Epidermal melanocyte (primary cell): ENCODE measurements at regions not wholly inside any gene's neighbourhood (a gene's known extent, or its start where the extent isn't known, plus 50 kb on each side); places are given as distances from the start of the nearest gene placed in this dataset.
"Not testable (repeated sequence)": the region's sequence is repeated elsewhere in the genome, so short reads cannot be mapped to it uniquely, and the experiment has no call there.

Experiments
- DNase-seq: peaks from one replicate; pipeline ENCODE4 v3.0.0; 2011; ENCODE audit warnings: low spot score; ENCODE audit not compliant: insufficient read length

DNA sequence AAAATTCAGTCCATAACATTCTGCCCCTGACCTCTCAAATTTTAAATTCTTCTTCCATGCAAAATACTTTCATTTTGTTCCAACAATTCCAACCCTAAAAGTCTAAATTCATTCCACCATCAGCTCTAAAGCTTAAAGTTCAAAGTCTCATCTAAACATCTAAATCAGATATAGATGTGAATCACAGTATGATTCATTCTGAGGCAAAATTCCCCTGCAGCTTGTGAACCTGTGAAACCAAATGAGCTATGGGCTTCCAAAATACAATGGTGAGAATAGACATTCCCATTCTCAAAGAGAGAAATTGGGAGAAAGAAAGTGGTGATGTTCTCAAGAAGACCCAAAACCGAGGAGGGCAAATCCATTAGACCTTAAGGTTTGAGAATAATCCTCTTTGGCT lies 309.8 kb downstream of the HIVEP2 start:
- no peak for DNase-seq

- no peak for DNase-seq
Measured at GRCh38 chr6:142637624-142638351, 307.2 kb downstream of the HIVEP2 start.

DNA sequence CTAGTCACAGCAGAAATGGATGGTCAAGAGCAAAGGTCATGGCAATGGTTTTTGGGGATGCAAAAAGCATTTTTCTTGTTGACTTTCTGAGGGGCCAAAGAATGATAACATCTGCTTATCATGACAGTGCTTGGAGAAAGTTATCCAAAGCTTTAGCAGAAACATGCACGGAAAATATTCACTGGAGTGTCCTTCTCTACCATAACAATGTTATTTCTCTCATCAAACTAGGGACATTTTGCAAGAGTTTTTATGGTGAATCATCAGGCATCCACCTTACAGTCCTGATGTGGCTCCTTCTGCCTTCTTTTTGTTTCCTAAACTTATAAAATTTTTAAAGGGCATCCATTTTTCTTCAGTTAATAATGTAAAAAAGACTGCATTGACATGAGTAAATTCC lies 302.3 kb downstream of the HIVEP2 start:
- no peak for DNase-seq

- DNase-seq = no peak
Measured at GRCh38 chr6:142644866-142645265, 300.1 kb downstream of the HIVEP2 start.

DNA sequence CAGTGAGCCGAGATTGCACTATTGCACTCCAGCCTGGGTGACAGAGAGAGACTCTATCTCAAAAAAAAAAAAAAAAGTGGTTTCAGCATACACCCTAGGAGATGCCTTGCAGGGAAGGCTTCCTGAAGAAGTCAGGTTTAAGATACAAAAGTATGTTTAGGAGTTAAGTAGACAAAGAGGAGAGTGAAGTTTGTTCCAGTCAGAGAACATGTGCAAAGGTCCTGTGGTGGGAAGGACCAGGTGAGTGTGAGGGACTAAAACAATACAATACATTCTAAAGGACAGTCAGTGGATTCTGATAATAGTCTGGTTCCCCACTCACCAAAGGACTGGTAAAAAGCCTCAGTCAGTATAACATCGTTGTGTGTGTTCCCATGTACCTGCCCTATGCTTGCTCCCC lies 299.3 kb downstream of the HIVEP2 start:
- no peak for DNase-seq

GRCh38 chr6:142647449-142648035 lies 297.4 kb downstream of the HIVEP2 start:
- no peak for DNase-seq

DNA sequence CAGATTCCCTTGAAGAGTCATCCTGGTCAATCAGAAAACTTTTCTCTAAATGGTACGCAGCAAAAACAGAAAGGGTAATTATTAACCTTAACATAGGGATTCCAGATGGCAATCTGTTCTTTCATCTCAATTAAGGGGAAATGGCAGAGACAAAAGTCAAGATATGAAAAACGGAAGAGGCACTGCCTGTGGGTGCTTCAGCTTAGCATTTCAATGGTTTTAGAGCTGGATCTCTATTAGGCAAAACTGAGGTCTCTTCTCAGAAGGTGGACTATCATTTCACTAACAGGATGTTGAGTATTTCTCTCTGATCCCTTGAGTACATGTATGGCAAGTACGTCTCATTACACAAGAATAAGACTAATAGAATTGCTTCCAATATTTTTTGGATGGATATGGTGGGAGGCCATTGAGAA lies 296.9 kb downstream of the HIVEP2 start:
- no peak for DNase-seq

GRCh38 chr6:142648526-142648925 lies 296.4 kb downstream of the HIVEP2 start:
- DNase-seq = no peak

DNA sequence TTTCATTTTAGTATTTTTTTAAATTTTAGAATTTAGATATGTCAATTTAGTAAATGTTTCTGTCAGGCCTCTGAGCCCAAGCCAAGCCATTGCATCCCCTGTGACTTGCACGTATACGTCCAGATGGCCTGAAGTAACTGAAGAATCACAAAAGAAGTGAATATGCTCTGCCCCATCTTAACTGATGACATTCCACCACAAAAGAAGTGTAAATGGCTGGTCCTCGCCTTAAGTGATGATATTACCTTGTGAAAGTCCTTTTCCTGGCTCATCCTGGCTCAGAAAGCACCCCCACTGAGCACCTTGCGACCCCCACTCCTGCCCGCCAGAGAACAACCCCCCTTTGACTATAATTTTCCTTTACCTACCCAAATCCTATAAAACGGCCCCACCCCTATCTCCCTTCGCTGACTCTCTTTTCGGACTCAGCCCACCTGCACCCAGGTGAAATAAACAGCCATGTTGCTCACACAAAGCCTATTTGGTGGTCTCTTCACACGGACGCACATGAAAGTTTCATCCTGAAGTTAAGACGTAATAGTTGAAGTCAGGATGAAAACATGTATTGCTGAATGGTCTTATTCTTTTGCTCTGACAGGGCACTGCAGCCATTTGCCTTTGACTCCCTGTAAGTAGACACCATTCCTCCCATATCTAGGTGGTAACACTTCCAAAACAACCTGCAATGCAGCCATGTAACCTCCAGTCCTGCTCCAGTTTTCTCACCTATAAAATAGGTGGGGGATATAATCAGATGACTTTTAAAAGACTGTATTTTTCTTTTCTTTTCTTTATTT lies 295.3 kb downstream of the HIVEP2 start:
- DNase-seq = not testable (repeated sequence)

DNA sequence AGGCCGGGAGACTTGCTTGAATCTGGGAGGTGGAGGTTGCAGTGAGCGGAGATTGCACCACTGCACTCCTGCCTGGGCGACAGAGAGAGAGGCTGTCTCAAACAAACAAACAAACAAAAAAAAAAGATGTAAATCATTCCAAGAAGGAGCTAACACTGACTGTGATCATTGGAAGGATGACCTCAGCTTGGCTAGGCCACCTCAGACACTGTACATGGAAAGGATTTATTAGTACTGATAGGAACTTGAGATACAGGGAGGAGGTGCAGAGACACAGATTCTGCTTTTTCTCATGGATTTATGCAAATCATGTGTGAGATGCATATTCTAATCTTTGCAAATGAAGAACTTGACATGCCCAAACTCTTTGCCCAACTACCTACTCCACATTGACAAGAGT lies 293.6 kb downstream of the HIVEP2 start:
- no peak for DNase-seq

DNA sequence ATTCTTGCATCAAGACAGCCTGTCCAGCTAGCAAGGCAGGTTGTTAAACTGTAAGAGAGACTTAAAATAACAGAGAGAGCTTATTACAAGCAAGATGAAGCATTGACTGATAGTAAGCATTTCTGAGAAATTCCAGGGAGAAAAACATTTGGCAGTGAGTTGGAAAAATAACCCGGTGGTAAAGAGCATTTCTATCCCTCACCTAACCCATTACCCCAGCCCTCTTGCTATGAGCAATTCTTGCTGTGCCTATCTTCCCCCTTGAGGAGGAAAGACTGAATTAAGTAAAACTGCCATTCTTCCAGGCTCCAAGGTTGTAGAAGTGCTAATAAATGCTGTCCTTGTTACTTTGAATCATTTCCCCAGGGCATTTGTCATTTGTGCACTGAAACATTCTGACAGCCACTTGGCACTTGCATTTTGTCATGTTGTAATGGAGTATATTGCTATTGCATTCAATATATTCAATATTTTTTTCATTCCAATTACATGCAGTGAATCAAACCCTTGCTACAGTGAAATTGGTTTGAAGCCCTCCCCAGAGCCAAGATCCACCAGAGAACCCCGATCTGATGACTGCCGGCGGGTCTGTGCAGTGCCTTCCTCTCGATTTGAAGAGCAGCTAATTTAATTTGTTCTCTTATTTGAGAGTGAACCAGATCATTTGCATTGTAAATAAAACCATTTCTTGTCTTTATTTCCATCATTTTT lies 291.1 kb downstream of the HIVEP2 start:
- DNase-seq = no peak

GRCh38 chr6:142659661-142660060 lies 285.3 kb downstream of the HIVEP2 start:
- DNase-seq = no peak

GRCh38 chr6:142665393-142665792 lies 279.6 kb downstream of the HIVEP2 start:
- DNase-seq = no peak

DNA sequence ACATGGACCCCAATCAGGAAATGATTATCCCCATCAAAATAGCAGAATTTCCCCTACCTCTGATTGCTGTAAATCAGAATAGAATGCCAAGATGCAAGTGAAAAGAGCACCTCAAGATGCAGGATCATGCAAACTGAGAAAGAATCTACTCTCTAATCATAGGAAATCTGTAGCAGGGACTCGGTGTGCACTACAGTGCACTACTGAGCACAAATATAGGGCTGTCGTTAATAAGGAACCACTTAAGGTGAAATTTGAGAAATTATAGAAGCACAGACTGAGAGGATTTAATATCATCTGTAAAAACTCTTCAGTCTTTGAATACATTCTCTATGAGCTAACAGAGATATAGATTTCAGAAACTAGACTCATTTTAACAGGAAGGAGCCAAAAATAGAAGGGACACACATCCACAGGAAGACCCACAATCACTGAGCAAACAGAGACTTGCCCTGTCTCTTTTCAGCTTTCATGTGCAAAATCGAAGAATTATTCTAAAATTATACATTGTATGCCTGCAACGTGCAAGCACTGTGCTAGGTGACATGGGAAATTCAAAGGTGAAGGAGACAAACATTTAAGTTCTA lies 278.3 kb downstream of the HIVEP2 start:
- no peak for DNase-seq

- no peak for DNase-seq
Measured at GRCh38 chr6:142669471-142670351, 275.3 kb downstream of the HIVEP2 start.

DNA sequence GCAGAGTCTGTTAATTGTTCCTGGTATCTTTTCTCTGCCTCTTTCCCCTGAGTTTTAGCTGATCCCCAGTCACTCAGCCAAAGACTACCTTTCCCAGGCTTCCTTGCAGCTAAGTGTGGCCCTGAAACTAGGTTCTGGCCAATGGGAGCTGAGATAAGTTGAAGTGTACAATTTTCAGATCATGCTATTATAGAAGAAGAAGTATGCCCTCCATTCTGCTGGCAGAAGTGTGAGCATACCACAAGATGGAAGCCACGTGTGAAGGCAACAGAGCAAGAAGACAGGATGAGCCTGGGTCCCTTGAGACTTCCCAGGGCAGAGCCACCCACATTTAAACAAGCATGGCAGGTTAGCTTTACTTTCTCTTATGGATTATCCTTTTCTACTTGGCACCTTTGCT lies 273.2 kb downstream of the HIVEP2 start:
- DNase-seq = no peak

- no peak for DNase-seq
Measured at GRCh38 chr6:142675517-142675916, 269.5 kb downstream of the HIVEP2 start.

DNA sequence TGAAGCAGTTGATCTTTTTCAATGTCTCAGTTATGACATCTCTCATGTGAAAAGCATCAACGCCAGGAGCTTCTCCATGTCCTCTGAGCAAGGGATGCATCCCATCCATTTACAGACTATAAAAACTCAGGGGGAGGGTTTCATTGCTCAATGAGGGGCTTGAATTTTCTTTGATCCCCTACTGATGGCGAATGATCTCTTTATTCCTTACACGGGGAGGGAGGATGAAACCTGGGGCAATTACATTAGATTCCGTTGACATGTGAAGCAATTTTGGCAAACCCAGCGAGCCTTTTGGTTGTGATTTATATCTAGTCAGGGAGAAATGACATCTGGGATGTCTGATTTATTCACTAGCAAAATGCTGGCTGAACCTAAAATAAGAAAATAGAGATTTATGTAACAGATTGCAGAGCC lies 268.9 kb downstream of the HIVEP2 start:
- DNase-seq = no peak

GRCh38 chr6:142676647-142677192 lies 268.3 kb downstream of the HIVEP2 start:
- DNase-seq = no peak
